GM18498 (cell line): ENCODE measurements at regions not wholly inside any gene's neighbourhood (a gene's known extent, or its start where the extent isn't known, plus 50 kb on each side); places are given as distances from the start of the nearest gene placed in this dataset.

Experiments used
- ATAC-seq: cut with Tn5 transposase; IDR thresholded peaks from one replicate; pipeline ENCODE4 v1.9.1; 2021; ENCODE audit warnings: mild to moderate bottlenecking, moderate library complexity; ENCODE audit not compliant: unreplicated experiment

DNA sequence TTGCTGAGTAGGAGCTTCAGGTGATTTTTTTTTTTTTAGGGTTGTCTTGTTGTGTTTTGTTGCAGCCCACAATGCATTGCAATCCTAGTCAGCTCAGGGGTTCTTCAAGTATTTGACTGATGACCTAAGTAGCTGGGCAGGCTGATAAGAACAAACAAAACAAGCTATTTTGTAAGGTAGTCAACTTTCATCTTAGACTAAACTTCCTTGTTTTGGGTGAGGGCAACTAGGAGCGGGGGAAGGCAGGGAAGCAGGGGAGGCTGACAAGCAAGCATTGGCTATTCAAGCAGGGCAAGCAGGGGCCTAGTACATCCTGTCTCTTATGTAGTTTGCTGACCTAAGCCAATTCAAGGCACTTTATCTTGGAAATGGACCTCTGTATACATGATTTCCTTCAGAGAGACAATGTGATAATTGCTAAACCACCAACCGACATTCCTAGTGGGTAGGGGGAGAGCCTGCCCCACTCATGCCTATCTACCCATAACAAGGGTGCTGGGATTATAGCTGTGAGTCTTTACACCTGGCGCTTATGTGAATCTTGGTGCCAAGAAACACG lies 163.3 kb upstream of the PRKCQ start:
- no peak for ATAC-seq

DNA sequence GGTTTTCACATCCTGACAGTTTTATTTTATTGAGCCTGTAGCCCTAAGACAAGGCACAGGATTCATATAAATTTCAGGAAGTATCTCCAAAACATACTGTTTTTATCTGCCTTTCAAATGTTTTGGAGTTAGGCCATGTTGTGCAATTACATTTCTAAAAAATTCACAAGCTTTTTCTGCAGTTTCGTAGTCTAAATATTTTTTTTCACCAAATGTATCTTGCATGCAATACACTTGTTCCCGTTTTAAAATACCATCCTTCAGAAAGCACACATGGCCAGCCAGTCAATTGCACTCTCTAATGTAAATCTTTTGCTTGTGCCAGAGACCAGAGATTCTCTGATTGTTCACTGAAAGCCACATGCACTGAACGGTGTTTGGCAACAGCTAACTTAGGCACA lies 161.5 kb upstream of the PRKCQ start:
- ATAC-seq: no peak

DNA sequence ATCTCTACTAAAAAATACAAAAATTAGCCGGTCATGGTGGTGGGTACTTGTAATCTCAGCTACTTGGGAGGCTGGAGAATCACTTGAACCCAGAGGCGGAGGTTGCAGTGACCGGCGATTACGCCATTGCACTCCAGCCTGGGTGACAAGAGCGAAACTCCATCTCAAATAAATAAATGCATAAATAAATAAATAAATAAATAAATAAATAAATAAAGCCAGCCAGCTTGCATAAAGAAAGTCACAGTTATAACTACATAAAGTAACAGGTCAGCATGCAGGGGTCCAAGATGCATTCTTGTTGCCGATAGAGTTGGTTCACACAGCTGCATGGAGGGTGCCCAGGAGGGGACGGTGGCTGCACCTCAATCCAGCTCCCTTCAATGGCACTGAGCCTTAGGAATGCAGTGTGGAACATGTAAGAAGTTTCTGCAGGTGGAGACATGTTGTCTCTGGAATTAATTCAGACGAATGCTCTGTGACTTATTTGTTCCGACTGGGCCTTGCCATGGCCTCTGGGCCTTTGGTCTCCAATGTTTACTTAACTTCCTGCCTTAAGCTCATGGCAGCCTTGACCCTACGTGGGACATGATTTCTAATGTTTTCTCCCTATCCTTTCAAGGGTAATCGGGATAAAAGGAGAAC lies 159.6 kb upstream of the PRKCQ start:
- no peak for ATAC-seq

DNA sequence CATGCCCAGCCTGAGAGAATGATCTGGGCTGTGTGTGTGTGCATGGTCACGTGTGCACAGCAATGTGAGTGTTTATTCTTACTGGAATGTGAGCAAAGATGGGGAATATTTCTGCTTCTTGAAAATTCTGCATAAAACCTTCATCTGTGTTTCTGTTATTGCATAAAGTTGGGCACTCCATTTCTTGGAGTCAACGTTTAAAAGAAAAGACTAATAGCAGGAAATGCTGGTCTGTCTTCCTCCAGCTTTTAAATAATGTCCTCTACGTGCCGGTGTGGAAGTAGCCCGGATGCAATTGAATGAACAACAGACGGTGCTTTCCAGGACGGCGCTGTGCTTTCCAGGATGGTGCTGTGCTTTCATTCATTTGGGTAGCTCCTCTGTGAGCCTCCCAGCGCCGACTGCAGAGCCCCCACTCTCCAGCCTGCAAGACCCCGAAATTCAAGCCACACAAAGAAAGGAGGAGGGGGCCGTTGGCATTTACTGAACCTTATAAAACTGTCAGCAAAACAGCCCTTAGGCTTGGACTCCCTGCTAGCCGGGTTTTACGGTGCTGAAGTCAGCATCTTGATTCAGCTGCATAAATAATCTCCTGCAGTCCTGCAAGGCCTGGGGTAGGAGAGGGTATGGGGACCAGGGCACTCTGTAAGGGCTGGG lies 158.2 kb upstream of the PRKCQ start:
- no peak for ATAC-seq

DNA sequence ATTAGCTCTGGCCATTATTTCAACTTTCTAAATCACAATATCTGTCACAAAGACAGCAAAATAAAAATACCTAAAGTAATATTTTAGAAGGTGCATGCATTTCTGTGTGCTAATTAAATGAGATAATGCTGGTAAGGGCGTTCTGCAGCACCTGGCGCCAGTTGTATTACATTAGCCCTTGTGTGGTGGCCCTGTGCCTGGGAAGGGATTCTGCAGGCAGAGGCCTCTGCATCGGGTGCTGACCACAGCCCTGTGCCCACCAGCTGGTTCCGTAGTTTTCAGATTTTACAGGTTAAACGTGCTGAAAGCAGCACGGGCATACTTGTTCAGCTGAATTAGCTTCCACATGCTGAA lies 157.7 kb upstream of the PRKCQ start:
- no peak for ATAC-seq

DNA sequence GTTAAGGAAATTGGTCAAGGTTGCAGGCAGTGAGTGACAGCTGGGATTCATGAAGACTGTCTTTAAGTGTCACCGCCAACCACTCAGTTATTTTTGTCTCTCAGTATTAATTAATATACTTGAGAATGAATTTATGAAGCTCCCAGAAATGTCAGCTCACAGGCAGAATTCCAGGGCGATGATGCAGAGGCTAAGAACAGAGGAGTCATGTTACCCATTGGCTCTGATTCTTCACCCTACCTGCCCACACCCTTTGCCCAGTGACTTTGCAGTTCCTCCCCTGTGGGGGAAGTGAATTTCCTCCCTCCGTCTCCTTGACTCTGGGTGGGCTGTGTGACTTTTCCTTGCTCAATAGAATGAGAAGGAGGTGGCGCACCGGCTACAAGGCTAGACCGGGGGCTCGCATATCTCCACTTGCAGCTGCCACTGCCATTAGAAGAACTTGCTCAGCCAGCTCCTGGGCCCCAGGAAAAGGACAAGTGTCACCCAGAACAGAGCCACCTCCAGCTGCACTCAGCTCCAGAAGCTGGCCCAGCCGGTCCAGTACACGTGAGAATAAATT lies 157.1 kb upstream of the PRKCQ start:
- ATAC-seq: no peak

DNA sequence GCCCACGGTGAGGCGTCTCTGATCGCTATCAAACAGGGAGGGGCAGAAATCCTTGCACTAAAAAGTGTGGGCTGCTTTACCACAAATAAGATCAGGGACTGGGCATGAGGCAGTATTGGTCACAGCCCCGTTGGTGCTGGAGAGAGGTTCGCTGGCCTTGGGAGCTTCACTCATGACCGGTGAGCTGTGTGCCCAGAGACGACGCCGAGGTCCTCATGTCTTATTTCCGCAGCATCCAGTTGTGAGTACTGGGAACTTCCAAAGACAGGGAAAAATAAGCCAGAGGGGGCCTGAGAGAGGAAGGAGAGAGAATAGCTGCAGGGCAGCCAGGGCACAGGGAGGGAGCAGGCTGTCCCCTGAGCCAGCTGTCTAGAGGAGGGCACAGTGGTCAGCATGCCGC lies 154.2 kb upstream of the PRKCQ start:
- no peak for ATAC-seq

DNA sequence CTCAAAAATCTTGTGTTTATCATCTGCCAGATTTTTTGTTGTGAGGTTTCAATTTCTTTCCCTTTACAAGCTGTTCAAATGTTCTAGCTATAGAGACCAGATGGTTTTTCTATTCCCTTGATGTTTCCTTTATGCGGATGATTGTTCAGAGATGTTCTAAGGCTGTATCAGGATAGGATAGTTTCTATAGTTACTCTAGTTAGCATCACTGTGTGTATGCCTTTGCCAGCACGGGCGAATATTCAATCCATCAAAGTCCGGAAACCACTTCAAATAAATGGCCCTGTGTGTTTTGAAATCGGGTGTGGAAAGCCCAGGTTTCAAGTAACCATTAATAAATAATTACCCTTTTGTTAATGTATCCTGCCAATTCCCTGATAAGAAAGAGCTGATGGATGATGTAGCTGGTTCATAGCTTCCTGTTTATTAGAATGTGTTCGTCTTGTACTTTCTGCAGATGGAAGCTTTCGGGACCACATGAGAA lies 149.8 kb upstream of the PRKCQ start:
- no peak for ATAC-seq

DNA sequence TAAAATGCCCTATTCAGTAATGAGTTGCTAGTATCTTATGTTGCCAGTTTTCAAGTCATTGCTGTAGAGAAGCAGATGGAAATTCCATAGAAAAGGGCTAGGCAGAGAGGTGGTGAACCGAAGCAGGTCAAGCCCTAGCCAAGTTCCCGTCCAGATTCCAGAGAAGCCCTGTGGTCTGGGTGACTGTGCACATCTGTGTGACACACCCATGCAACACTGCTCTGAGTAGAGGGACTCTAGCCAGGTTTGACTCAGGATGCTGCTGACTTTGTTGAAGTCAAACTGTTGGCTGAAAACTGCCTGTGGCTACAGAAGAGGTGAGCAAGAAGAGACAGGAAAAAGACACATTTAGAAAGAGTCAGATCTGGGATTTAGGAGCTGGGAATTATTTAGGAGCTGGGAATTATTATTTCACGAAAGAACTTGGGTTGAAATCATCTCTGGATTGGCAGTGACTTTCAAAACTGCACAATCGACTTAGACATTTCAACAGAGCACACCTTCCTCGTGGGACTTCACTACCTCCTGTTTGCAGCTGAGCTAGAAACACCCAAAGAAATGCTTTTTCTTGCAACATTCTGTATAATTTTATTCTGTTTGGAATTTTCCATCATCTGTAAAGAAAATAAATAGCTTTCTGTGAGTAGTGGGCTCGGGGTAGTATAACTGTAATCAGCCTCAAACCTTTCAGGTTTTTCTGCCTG lies 149.1 kb upstream of the PRKCQ start:
- ATAC-seq: no peak

DNA sequence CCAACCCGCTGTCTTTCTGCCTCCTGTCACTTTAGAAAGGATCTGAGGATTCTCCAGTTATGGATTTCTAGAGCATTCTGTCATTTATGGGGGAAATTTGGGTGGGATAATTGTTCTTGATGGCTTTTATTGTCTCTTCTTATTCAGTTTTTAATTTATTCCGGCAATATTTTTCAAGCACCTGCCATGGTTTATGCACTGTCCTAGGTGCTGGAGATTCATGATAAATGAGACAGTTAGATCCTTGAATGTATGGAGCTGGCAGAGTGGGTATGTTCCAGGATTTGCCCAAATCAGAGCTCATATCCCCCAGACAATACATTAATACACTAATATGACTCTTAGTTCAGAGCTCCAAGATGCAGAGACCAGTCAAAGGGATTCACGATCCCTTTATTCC lies 146.8 kb upstream of the PRKCQ start:
- no peak for ATAC-seq

DNA sequence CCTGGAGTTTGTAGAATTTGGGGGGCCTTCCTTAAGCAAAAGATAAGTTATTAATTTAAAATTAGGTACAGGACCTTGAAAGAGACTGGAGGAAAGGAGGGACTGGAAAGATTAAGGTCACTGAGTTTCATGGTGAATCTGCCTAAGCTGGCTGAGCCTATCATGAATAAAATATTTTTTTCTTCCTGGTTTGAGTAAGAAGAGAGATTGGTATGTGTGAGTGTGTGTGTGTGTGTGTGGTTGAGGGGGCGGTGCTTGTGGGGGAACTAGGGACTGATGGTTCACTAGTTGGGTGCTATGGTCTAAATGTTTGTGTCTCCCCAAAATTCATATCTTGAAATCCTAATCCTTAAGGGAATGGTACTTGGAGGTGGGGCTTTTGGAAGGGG lies 142.5 kb upstream of the PRKCQ start:
- ATAC-seq: no peak

DNA sequence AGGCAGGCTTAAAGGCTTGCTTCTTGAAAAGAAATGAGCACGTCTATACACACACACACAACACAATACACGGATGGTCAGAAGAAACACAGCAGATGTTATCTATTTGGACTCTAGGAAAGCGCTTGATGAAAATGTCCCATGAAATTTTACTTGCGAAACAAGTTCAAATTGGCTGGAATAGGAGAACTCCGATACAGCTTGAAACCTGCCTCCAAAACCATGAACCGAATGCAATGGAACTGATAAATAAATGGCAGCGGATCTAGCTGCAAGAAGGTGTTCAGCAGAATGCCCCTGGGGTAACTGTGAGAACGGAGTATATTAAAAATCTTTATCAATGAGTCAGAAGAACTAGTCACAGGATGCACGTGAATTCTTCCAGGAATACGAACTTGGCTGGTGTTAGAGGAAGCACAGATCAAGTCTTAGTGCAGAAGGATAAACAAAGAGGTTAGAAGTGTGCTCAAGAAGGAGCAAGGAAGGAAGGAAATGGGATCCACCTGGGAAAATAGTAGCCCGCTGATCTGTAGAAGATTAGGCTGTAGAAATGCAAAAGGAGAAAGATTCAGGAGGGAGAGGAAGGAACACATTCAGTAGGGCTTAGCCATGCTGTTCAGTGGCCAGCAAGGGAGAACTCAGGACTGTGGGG lies 142.0 kb upstream of the PRKCQ start:
- no peak for ATAC-seq

DNA sequence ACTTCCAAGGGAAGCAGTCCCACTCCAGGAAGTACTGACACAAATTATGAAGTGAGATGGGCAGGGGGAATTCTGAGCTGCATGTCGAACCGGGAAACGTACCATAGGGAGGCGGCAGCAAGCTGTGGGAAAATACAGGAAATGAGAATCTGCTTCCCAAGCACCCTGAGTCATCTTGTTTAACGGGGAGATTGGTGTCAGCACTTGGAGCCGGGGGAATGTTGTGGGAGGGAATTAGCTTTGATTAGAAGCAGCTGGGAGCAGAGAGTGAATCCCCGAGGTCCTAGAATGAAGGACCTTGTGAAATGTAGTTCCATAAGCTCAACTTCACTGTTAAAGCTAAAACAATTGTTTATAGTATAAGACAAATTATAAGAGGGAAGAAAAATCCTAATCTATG lies 141.4 kb upstream of the PRKCQ start:
- ATAC-seq: no peak

DNA sequence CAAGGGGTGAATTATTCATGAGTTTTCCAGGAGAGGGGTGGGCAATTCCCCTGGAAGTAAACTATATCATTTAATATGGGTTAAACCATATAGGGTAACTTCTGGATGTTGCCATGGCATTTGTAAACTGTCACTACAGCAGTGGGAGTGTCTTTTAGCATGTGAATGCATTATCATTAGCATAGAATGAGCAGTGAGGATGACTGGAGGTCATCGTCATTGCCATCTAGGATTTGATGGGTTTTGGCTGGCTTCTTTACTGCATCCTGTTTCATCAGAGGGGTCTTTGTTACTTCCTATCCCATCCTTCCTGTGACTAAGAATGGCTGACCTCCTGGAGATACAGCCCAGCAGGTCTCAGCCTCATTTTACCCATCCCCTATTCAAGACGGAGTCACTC lies 139.5 kb upstream of the PRKCQ start:
- ATAC-seq: no peak

DNA sequence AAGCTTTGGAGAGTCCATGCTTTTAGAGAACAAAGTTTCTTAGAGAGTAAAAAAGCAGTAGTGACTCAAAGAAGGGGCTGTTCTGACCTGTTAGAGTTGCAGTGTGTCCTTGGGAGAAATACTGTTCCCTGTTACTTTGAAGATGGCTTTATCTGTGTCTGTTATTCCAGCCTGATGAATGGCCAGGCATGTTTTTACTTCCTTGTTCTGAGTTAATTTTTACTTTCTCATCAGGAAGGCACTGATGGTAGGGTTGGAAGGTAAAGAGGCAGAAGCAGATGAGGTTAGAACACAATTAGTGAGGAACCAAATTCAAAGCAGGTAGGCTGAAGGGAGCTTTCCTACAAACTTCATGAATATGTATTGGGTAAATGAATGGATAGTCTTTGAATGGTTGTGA lies 138.5 kb upstream of the PRKCQ start:
- no peak for ATAC-seq

DNA sequence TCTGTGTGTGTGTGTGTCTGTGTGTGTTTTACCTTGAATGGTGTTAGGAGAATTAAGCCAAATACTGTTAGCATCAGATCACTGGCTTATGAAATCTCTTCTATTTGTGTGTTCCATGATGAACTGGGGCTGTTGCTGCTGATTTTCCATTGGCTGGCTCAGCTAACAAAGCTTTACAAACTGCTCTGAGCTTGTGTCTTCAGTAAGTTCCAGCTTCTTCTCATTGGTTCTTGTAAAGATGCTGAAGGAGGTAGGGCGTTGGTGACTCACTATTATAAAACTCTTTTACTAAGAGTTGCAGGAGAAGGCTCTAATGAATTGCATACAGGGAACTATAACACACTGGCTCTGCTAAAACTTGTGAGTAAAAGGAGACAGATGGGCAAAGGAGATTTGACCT lies 136.4 kb upstream of the PRKCQ start:
- ATAC-seq: no peak

DNA sequence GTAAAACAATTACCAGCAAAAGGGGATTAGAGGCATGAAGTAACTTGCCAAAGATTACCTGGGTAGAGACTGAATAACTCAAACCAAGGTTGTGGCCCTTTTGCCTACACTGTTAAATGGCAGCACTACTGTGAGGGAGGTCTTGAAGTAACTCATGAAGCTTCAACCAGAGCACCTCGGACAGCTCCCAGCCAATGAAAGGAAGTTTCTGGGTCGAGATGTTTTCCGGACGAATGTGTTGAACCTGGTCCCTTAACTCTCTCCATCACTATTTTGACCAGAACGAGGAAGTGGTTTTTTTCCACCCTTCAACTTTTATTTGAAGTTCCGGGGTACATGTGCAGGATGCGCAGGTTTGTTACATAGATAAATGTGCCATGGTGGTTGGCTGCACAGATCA lies 133.6 kb upstream of the PRKCQ start:
- no peak for ATAC-seq

DNA sequence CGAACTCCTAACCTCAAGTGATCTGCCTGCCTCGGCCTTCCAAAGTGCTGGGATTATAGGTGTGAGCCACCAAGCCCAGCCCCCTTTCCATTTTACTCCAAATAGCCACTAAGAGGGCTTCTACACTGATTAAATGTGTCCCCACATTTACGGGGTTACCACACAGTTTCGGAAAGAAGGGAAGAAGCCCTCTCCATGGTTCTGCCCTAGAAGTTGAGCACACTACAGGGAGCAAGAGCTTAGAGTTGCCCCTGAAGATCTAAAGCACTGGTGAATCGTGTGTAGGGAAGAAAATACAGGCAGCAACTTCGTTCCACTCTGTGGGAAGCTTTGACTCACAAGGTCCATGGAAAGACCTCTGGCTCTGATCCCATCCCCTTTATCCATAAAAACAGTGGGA lies 133.0 kb upstream of the PRKCQ start:
- ATAC-seq: no peak

DNA sequence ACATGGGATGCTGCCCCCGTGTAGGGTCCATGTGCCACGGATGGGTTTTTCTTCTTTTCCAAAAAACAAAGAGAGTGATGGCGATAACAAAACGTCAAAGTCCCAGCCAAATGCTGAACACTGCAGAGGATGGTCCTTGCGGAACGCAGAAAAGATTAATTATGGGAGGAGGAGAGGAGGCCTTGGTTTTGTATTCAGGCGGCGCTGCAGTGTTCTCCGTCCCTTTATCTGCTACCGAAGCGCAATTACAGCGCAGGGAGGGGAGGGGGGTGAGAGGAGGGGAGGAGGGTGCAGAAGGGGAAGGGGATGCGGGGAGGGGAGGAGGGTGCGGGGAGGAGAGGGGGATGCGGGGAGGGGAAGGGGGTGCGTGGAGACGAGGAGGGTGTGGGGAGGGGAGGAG lies 131.8 kb upstream of the PRKCQ start:
- no peak for ATAC-seq

DNA sequence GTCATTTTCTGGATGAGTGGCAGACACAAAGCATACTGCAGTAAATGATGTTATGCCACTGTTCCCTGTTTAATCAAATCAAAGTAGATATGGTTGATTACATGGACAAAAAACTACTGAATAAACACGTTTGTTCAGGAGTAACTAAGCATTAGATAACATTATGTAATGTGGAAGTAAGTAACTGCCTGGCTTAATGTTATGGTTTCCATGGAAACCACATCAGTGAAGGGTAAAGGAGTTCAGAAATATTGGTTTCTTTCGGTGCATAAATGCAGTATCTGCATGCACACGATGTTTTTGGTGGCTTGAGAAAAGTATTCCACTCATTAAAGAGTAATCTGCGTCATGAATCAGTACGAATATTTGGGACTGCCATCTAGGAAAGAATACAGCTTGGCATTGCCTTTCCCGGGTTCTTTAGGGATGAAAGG lies 131.3 kb upstream of the PRKCQ start:
- ATAC-seq: no peak

DNA sequence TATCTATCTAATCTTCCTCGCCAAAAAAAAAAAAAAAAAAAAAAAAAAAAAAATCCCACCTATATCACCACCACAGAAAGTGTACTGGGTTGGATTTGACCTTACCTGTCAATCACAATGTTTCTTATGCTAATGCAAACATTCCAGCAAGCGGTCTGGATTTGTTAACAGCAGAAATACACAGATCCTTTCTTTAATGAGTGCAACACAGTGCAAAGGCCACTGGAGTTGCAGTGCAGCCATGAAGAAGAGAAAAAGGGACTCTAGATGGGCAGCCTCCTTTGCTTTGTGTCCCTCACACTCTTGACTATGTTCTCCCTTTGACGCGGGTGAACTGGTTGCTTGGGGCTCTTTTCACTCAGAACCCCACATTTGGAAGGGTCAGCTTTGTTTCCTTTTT lies 127.3 kb upstream of the PRKCQ start:
- ATAC-seq: no peak
